Activated T-cell treated with anti-CD3 and anti-CD28 coated beads, Interleukin-2, amount 50 U/mL, for 24 hours (primary cell): ENCODE measurements at regions not wholly inside any gene's neighbourhood (a gene's known extent, or its start where the extent isn't known, plus 50 kb on each side); places are given as distances from the start of the nearest gene placed in this dataset.

ENCODE experiments used
- DNase-seq: peaks from one replicate; pipeline ENCODE4 v3.0.0-alpha.2; 2020
- H3K27ac Mint-ChIP-seq: 2 replicates; pipeline ENCODE4 v1.8.0; 2020; ENCODE audit warnings: mild to moderate bottlenecking, mixed read lengths
- H3K27me3 Mint-ChIP-seq: 2 replicates; pipeline ENCODE4 v1.8.0; 2020; ENCODE audit warnings: mixed read lengths
- H3K36me3 Mint-ChIP-seq: 2 replicates; pipeline ENCODE4 v1.8.0; 2020; ENCODE audit warnings: low read depth, mixed read lengths
- H3K4me1 Mint-ChIP-seq: 2 replicates; pipeline ENCODE4 v1.8.0; 2020; ENCODE audit warnings: low read depth, mixed read lengths
- H3K4me3 Mint-ChIP-seq: 2 replicates; pipeline ENCODE4 v1.8.0; 2020; ENCODE audit warnings: mild to moderate bottlenecking, moderate library complexity, mixed read lengths
- H3K9me3 Mint-ChIP-seq: 2 replicates; pipeline ENCODE4 v1.8.0; 2020; ENCODE audit warnings: mixed read lengths

- DNase-seq: no peak
- Mint-ChIP-seq H3K27me3 (no peaks in the 10 kb centered on the region), H3K4me1 (no peaks in the 10 kb centered on the region), H3K36me3 (no peaks in the 10 kb centered on the region), H3K27ac (no peak overlapping the region), H3K9me3 (peaks cover 14% of the 10 kb centered on the region), H3K4me3 (no peak overlapping the region)
Observed at GRCh38 chr1:106061586-106062495, 994.6 kb upstream of the PRMT6 start.

- Mint-ChIP-seq H3K27ac (no peak overlapping the region), H3K9me3 (peaks cover 14% of the 10 kb centered on the region), H3K36me3 (no peaks in the 10 kb centered on the region), H3K4me3 (no peak overlapping the region), H3K4me1 (no peaks in the 10 kb centered on the region), H3K27me3 (no peaks in the 10 kb centered on the region)
- DNase-seq: no peak
Observed at GRCh38 chr1:106063510-106063909, 993.0 kb upstream of the PRMT6 start.

GRCh38 chr1:106072909-106073600 is 983.4 kb upstream of the PRMT6 start:
- DNase-seq: no peak
- H3K9me3 Mint-ChIP-seq: peaks cover 19% of the 10 kb centered on the region
- H3K4me1 Mint-ChIP-seq: no peaks in the 10 kb centered on the region
- H3K4me3 Mint-ChIP-seq: no peak overlapping the region
- H3K36me3 Mint-ChIP-seq: no peaks in the 10 kb centered on the region
- no peaks in the 10 kb centered on the region for H3K27me3 Mint-ChIP-seq
- no peak overlapping the region for H3K27ac Mint-ChIP-seq

GRCh38 chr1:106080608-106081325 is 975.7 kb upstream of the PRMT6 start:
- no peaks in the 10 kb centered on the region for H3K4me1 Mint-ChIP-seq
- H3K36me3 Mint-ChIP-seq: no peaks in the 10 kb centered on the region
- DNase-seq: no peak
- no peak overlapping the region for H3K27ac Mint-ChIP-seq
- no peak overlapping the region for H3K4me3 Mint-ChIP-seq
- no peaks in the 10 kb centered on the region for H3K27me3 Mint-ChIP-seq
- peaks cover 27% of the 10 kb centered on the region for H3K9me3 Mint-ChIP-seq

GRCh38 chr1:106111044-106111443 is 945.4 kb upstream of the PRMT6 start:
- Mint-ChIP-seq H3K9me3 (peaks cover 14% of the 10 kb centered on the region), H3K27me3 (no peaks in the 10 kb centered on the region), H3K4me1 (no peaks in the 10 kb centered on the region), H3K27ac (no peak overlapping the region), H3K4me3 (no peak overlapping the region), H3K36me3 (no peaks in the 10 kb centered on the region)
- DNase-seq: no peak

GRCh38 chr1:106113851-106114250 is 942.6 kb upstream of the PRMT6 start:
- DNase-seq: no peak
- Mint-ChIP-seq H3K27me3 (no peaks in the 10 kb centered on the region), H3K36me3 (no peaks in the 10 kb centered on the region), H3K9me3 (peaks cover 15% of the 10 kb centered on the region), H3K4me3 (no peak overlapping the region), H3K27ac (no peak overlapping the region), H3K4me1 (no peaks in the 10 kb centered on the region)

- peaks cover 13% of the 10 kb centered on the region for H3K9me3 Mint-ChIP-seq
- no peaks in the 10 kb centered on the region for H3K27me3 Mint-ChIP-seq
- H3K27ac Mint-ChIP-seq: no peak overlapping the region
- no peak overlapping the region for H3K4me3 Mint-ChIP-seq
- no peak for DNase-seq
- no peaks in the 10 kb centered on the region for H3K36me3 Mint-ChIP-seq
- no peaks in the 10 kb centered on the region for H3K4me1 Mint-ChIP-seq
Observed at GRCh38 chr1:106120789-106121188, 935.7 kb upstream of the PRMT6 start.

GRCh38 chr1:106121728-106122127 is 934.7 kb upstream of the PRMT6 start:
- Mint-ChIP-seq H3K4me1 (no peaks in the 10 kb centered on the region), H3K27ac (no peak overlapping the region), H3K27me3 (no peaks in the 10 kb centered on the region), H3K9me3 (peaks cover 13% of the 10 kb centered on the region), H3K36me3 (no peaks in the 10 kb centered on the region), H3K4me3 (no peak overlapping the region)
- no peak for DNase-seq

- Mint-ChIP-seq H3K27me3 (no peaks in the 10 kb centered on the region), H3K4me3 (no peak overlapping the region), H3K27ac (no peak overlapping the region), H3K9me3 (peaks cover 12% of the 10 kb centered on the region), H3K4me1 (no peaks in the 10 kb centered on the region), H3K36me3 (no peaks in the 10 kb centered on the region)
- no peak for DNase-seq
Observed at GRCh38 chr1:106134561-106134960, 921.9 kb upstream of the PRMT6 start.

- peaks cover 7% of the 10 kb centered on the region for H3K9me3 Mint-ChIP-seq
- no peaks in the 10 kb centered on the region for H3K27me3 Mint-ChIP-seq
- H3K4me3 Mint-ChIP-seq: no peak overlapping the region
- no peak for DNase-seq
- no peaks in the 10 kb centered on the region for H3K4me1 Mint-ChIP-seq
- H3K36me3 Mint-ChIP-seq: no peaks in the 10 kb centered on the region
- H3K27ac Mint-ChIP-seq: no peak overlapping the region
Observed at GRCh38 chr1:106173101-106173500, 883.4 kb upstream of the PRMT6 start.

- no peaks in the 10 kb centered on the region for H3K4me1 Mint-ChIP-seq
- no peak overlapping the region for H3K4me3 Mint-ChIP-seq
- DNase-seq: no peak
- no peak overlapping the region for H3K27ac Mint-ChIP-seq
- no peaks in the 10 kb centered on the region for H3K27me3 Mint-ChIP-seq
- peaks cover 16% of the 10 kb centered on the region for H3K9me3 Mint-ChIP-seq
- H3K36me3 Mint-ChIP-seq: no peaks in the 10 kb centered on the region
Observed at GRCh38 chr1:106178791-106179190, 877.7 kb upstream of the PRMT6 start.

GRCh38 chr1:106181866-106182265 is 874.6 kb upstream of the PRMT6 start:
- Mint-ChIP-seq H3K27me3 (no peaks in the 10 kb centered on the region), H3K4me1 (no peaks in the 10 kb centered on the region), H3K4me3 (no peak overlapping the region), H3K36me3 (no peaks in the 10 kb centered on the region), H3K27ac (no peak overlapping the region), H3K9me3 (peaks cover 20% of the 10 kb centered on the region)
- no peak for DNase-seq

- H3K36me3 Mint-ChIP-seq: no peaks in the 10 kb centered on the region
- H3K4me1 Mint-ChIP-seq: no peaks in the 10 kb centered on the region
- no peak for DNase-seq
- no peaks in the 10 kb centered on the region for H3K27me3 Mint-ChIP-seq
- no peak overlapping the region for H3K4me3 Mint-ChIP-seq
- H3K27ac Mint-ChIP-seq: no peak overlapping the region
- peaks cover 18% of the 10 kb centered on the region for H3K9me3 Mint-ChIP-seq
Observed at GRCh38 chr1:106185089-106185488, 871.4 kb upstream of the PRMT6 start.

- DNase-seq: no peak
- Mint-ChIP-seq H3K9me3 (peaks cover 30% of the 10 kb centered on the region), H3K4me3 (no peak overlapping the region), H3K4me1 (no peaks in the 10 kb centered on the region), H3K27me3 (no peaks in the 10 kb centered on the region), H3K36me3 (no peaks in the 10 kb centered on the region), H3K27ac (no peak overlapping the region)
Observed at GRCh38 chr1:106189780-106190179, 866.7 kb upstream of the PRMT6 start.

GRCh38 chr1:106194206-106194605 is 862.3 kb upstream of the PRMT6 start:
- Mint-ChIP-seq H3K4me3 (no peak overlapping the region), H3K4me1 (no peaks in the 10 kb centered on the region), H3K9me3 (peaks cover 40% of the 10 kb centered on the region), H3K36me3 (no peaks in the 10 kb centered on the region), H3K27ac (no peak overlapping the region), H3K27me3 (no peaks in the 10 kb centered on the region)
- DNase-seq: no peak
